WTC11 (cell line): ENCODE measurements at regions not wholly inside any gene's neighbourhood (a gene's known extent, or its start where the extent isn't known, plus 50 kb on each side); places are given as distances from the start of the nearest gene placed in this dataset.
A peak's percentile ranks its signal among the peaks of the same experiment; 100 is the strongest.

Source experiments
- ATAC-seq: fragments of 200-7000 bp; cut with Tn5 transposase; 2 replicates; pipeline ENCODE4 v1.10.0; 2021; ENCODE audit warnings: mild to moderate bottlenecking, moderate library complexity
- CTCF ChIA-PET: fragments of 300-600 bp; sonication (Branson Sonifier 250); formaldehyde crosslinking; loops from one replicate; lab custom pipeline; 2021; ENCODE audit warnings: antibody characterized with exemption; lab: Charles Lee
- POLR2A ChIA-PET: fragments of 350-600 bp; sonication (Branson Sonifier 250); formaldehyde crosslinking; loops from one replicate; lab custom pipeline; 2021; ENCODE audit warnings: antibody characterized with exemption; lab: Charles Lee
- DNase-seq: peaks from one replicate; pipeline ENCODE4 v3.0.0; 2021; ENCODE audit warnings: low spot score
- H3K27ac Mint-ChIP-seq: 2 replicates; pipeline ENCODE4 v1.8.0; 2021; ENCODE audit warnings: mixed read lengths
- H3K27me3 Mint-ChIP-seq: 2 replicates; pipeline ENCODE4 v1.8.0; 2021; ENCODE audit warnings: low read depth, mild to moderate bottlenecking, moderate library complexity, mixed read lengths
- H3K36me3 Mint-ChIP-seq: 2 replicates; pipeline ENCODE4 v1.8.0; 2021; ENCODE audit warnings: mixed read lengths
- H3K4me1 Mint-ChIP-seq: 2 replicates; pipeline ENCODE4 v1.8.0; 2022; ENCODE audit warnings: mixed read lengths
- H3K4me3 Mint-ChIP-seq: 2 replicates; pipeline ENCODE4 v1.8.0; 2021; ENCODE audit warnings: mild to moderate bottlenecking, moderate library complexity, mixed read lengths
- H3K9me3 Mint-ChIP-seq: 2 replicates; pipeline ENCODE4 v1.8.0; 2021; ENCODE audit warnings: mixed read lengths
- ARID4B ChIP-seq: sonication (generic); formaldehyde crosslinking; IDR thresholded peaks from 2 replicates; pipeline ENCODE4 v1.8.0; 2023; ENCODE audit warnings: missing genetic modification reagents, mild to moderate bottlenecking, borderline replicate concordance
- E2F5 ChIP-seq: sonication (generic); formaldehyde crosslinking; IDR thresholded peaks from 2 replicates; pipeline ENCODE4 v1.8.1; 2022; ENCODE audit warnings: mild to moderate bottlenecking, moderate library complexity, missing genetic modification reagents
- HMGXB4 ChIP-seq: sonication (generic); formaldehyde crosslinking; IDR thresholded peaks from 2 replicates; pipeline ENCODE4 v1.8.1; 2023; ENCODE audit warnings: mild to moderate bottlenecking, moderate library complexity, missing genetic modification reagents
- IRF1 ChIP-seq: sonication (generic); formaldehyde crosslinking; IDR thresholded peaks from 2 replicates; pipeline ENCODE4 v1.8.0; 2023; ENCODE audit warnings: missing genetic modification reagents
- NFYB ChIP-seq: sonication (generic); formaldehyde crosslinking; conservative IDR thresholded peaks from 2 replicates; pipeline ENCODE4 v1.8.0; 2022; ENCODE audit warnings: low read depth, missing genetic modification reagents
- NR1H2 ChIP-seq: sonication (generic); formaldehyde crosslinking; IDR thresholded peaks from 2 replicates; pipeline ENCODE4 v1.9.0; 2021; ENCODE audit warnings: mild to moderate bottlenecking, moderate library complexity, missing genetic modification reagents
- USF1 ChIP-seq: sonication (generic); formaldehyde crosslinking; IDR thresholded peaks from 2 replicates; pipeline ENCODE4 v1.8.0; 2022; ENCODE audit warnings: mild to moderate bottlenecking, missing genetic modification reagents
- USF2 ChIP-seq: sonication (generic); formaldehyde crosslinking; IDR thresholded peaks from 2 replicates; pipeline ENCODE4 v1.8.1; 2023; ENCODE audit warnings: mild to moderate bottlenecking, missing genetic modification reagents, moderate library complexity
- ZBTB43 ChIP-seq: sonication (generic); formaldehyde crosslinking; IDR thresholded peaks from 2 replicates; pipeline ENCODE4 v1.8.1; 2023; ENCODE audit warnings: mild to moderate bottlenecking, missing genetic modification reagents
- ZMAT4 ChIP-seq: fragments of 250-450 bp; sonication (Bioruptor Pico); IDR thresholded peaks from 2 replicates; pipeline ENCODE4 v1.9.0; 2021; ENCODE audit warnings: mild to moderate bottlenecking

GRCh38 chr6:19998541-19998940 is 161.4 kb downstream of the ID4 start:
- peaks cover 6% of the 10 kb centered on the region for H3K36me3 Mint-ChIP-seq
- peaks cover 13% of the 10 kb centered on the region for H3K27me3 Mint-ChIP-seq
- DNase-seq = no peak
- POLR2A ChIA-PET = no interaction called here
- H3K9me3 Mint-ChIP-seq = peaks cover 13% of the 10 kb centered on the region
- H3K27ac Mint-ChIP-seq = no peak overlapping the region
- no peak for TF ChIP-seq IRF1 (CRISPR knock-in tag)
- TF ChIP-seq NR1H2 (CRISPR knock-in tag) = no peak
- no peak for TF ChIP-seq ZBTB43
- TF ChIP-seq E2F5 (CRISPR knock-in tag) = no peak
- no peak for TF ChIP-seq HMGXB4 (CRISPR knock-in tag)
- TF ChIP-seq, all 79 proteins: peak for 0
- H3K4me3 Mint-ChIP-seq = no peak overlapping the region
- peaks cover 12% of the 10 kb centered on the region for H3K4me1 Mint-ChIP-seq
- no peak for ATAC-seq
- CTCF ChIA-PET = no interaction called here

- H3K27ac Mint-ChIP-seq = no peak overlapping the region
- POLR2A ChIA-PET = no interaction called here
- peaks cover 13% of the 10 kb centered on the region for H3K27me3 Mint-ChIP-seq
- peaks cover 12% of the 10 kb centered on the region for H3K4me1 Mint-ChIP-seq
- TF ChIP-seq USF2 = peak; percentile 88
- TF ChIP-seq ZMAT4 (CRISPR knock-in tag) = no peak
- TF ChIP-seq USF1 = peak; percentile 82
- no peak for TF ChIP-seq ARID4B (CRISPR knock-in tag)
- peak; percentile 61 for TF ChIP-seq NFYB (CRISPR knock-in tag)
- CTCF ChIA-PET = no interaction called here
- DNase-seq (no peak), ATAC-seq (peak; percentile 82)
- H3K36me3 Mint-ChIP-seq = peaks cover 6% of the 10 kb centered on the region
- no peak overlapping the region for H3K4me3 Mint-ChIP-seq
- peaks cover 13% of the 10 kb centered on the region for H3K9me3 Mint-ChIP-seq
Observed at GRCh38 chr6:19999319-20000191, 162.4 kb downstream of the ID4 start.
